Left lung (tissue), 4 donors: ENCODE measurements at regions not wholly inside any gene's neighbourhood (a gene's known extent, or its start where the extent isn't known, plus 50 kb on each side); places are given as distances from the start of the nearest gene placed in this dataset.

Experiments
- ATAC-seq: fragments of 200-7000 bp; cut with Tn5 transposase; one replicate; pipeline ENCODE4 v1.9.1; 2020; ENCODE audit warnings: moderate library complexity
- DNase-seq, 4 donors: peaks; one replicate each; pipeline ENCODE4 v3.0.0-alpha.2; 2013 to 2020
- H3K27ac ChIP-seq, 2 donors: fragments of 200-600 bp; sonication (generic) in 1 of 2; one replicate each; pipeline versions ENCODE4 v1.5.0 to v1.8.0; 2020 to 2021
- H3K27me3 ChIP-seq, 2 donors: fragments of 200-600 bp; sonication (generic) in 1 of 2; one replicate each; pipeline versions ENCODE4 v1.5.0 to v1.8.0; 2020 to 2021
- H3K36me3 ChIP-seq, 2 donors: fragments of 200-600 bp; sonication (generic) in 1 of 2; one replicate each; pipeline versions ENCODE4 v1.5.0 to v1.8.0; 2020 to 2021
- H3K4me1 ChIP-seq, 2 donors: fragments of 200-600 bp; one replicate each; pipeline ENCODE4 v1.8.0; 2021
- H3K4me3 ChIP-seq, 2 donors: fragments of 200-600 bp; sonication (generic) in 1 of 2; one replicate each; pipeline versions ENCODE4 v1.5.0 to v1.8.0; 2020 to 2021; ENCODE audit warnings: mild to moderate bottlenecking in 1 of 2
- H3K9me3 ChIP-seq, 2 donors: fragments of 200-600 bp; sonication (generic) in 1 of 2; one replicate each; pipeline versions ENCODE4 v1.5.0 to v1.8.0; 2020 to 2021
- CTCF ChIP-seq, 2 donors: fragments of 200-600 bp; sonication (generic) in 1 of 2; IDR thresholded peaks; one replicate each; pipeline versions ENCODE4 v1.5.0 to v1.8.0; 2021; ENCODE audit warnings: antibody characterized with exemption in 2 of 2
- intact Hi-C, 2 donors: fragments of 100-400 bp; cut with DNase I; formaldehyde crosslinking; loops; one replicate each; pipeline versions ENCODE4 v1.11.2 to v1.14.2; 2022
- donor health status: DM: no; HTN: yes; CAD: no.
- donor health status: DM: no; HTN: no; CAD: no.

DNA sequence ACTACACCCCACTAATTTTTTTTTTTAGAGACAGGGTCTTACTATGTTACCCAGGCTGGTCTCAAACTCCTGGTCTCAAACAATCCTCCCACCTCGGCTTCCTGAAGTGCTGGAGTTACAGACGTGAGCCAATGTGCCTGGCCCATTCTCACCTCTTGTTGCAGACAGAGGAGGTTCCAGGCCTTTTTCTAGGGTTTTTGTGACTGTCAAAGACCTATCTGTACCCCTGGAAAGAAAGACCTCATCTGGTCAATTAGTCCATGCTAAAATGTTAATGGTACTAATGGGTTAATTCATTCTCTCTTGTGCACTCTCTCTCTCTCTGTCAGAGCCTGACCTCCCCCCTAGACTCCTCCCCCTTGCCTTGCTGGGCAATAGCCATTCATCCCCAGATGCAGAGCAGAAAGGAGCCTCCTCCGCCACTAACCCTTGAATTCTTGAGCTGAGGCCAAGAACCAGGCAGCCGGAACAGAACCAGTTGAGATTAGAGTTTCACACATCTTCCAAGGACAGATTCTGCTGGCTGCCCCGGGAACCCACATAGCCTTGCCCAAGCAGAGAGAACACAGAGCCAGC, 209.7 kb downstream of the SKIDA1 start:
- peak overlapping the region; percentile 51 to 58 for H3K27ac ChIP-seq
- H3K36me3 ChIP-seq = no peaks in the 10 kb centered on the region
- ATAC-seq = peak; percentile 91
- no peak for TF ChIP-seq CTCF (IDR thresholded peaks at IDR 0.05)
- H3K9me3 ChIP-seq = no peaks in the 10 kb centered on the region
- no peaks in the 10 kb centered on the region for H3K27me3 ChIP-seq
- intact Hi-C loops = no loop called here
- H3K4me1 ChIP-seq = peaks cover 21 to 22% of the 10 kb centered on the region in 2 donors
- DNase-seq = peak in 3 of 4 donors; percentile 50 to 83 (median 71)
- H3K4me3 ChIP-seq = no peak overlapping the region

- TF ChIP-seq CTCF (IDR thresholded peaks at IDR 0.05) = no peak
- Histone ChIP-seq H3K27me3 (no peaks in the 10 kb centered on the region), H3K27ac (peak overlapping the region; percentile 48 to 58), H3K9me3 (no peaks in the 10 kb centered on the region), H3K4me3 (no peak overlapping the region), H3K36me3 (no peaks in the 10 kb centered on the region), H3K4me1 (peaks cover 21 to 22% of the 10 kb centered on the region in 2 donors)
- intact Hi-C loops = no loop called here
- DNase-seq = no peak
- ATAC-seq = peak; percentile 70
Observed at GRCh38 chr10:21314906-21315644, 210.4 kb downstream of the SKIDA1 start.

DNA sequence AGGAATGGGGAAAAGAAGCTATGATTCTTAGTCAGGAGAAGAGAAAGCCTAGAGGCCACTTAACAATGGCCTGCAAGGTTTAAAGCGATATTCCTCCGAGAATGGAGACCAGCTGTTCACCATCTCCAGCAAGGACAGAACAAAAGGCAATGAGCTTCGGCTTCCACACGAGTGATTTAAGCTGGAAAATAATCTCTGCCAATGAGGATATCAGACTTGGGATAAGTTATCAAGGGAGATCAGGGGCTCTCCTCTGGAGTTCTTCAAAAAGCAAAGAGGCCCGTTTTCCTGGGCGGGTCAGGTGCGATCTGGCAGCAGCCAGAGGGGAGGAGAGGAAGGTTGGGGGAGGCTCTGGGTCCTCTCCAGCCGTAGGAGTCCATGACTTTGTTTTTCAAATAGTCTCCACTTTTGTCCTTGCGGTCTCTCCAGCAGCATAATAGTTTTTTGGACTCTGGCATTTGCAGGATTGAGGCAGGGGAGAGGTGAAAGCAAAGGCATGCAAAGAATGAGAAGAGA, 211.3 kb downstream of the SKIDA1 start:
- no peak for TF ChIP-seq CTCF (IDR thresholded peaks at IDR 0.05)
- DNase-seq = peak in 1 of 4 donors; percentile 37

GRCh38 chr10:21313691-21314090, 211.8 kb downstream of the SKIDA1 start:
- peaks cover 21 to 22% of the 10 kb centered on the region in 2 donors for H3K4me1 ChIP-seq
- no peak for TF ChIP-seq CTCF (IDR thresholded peaks at IDR 0.05)
- H3K27me3 ChIP-seq = no peaks in the 10 kb centered on the region
- H3K27ac ChIP-seq = no peak overlapping the region
- no peak for ATAC-seq
- no peak overlapping the region for H3K4me3 ChIP-seq
- H3K36me3 ChIP-seq = no peaks in the 10 kb centered on the region
- no peak for DNase-seq
- intact Hi-C loops = no loop called here
- H3K9me3 ChIP-seq = no peaks in the 10 kb centered on the region

More for the DNA sequence above, 211.3 kb downstream of the SKIDA1 start:
- no peaks in the 10 kb centered on the region for H3K9me3 ChIP-seq
- no peaks in the 10 kb centered on the region for H3K27me3 ChIP-seq
- H3K36me3 ChIP-seq = no peaks in the 10 kb centered on the region
- no peak overlapping the region for H3K4me3 ChIP-seq
- no peak for ATAC-seq
- peaks cover 21 to 22% of the 10 kb centered on the region in 2 donors for H3K4me1 ChIP-seq
- intact Hi-C loops = no loop called here
- peak overlapping the region; percentile 5 to 8 for H3K27ac ChIP-seq

GRCh38 chr10:21311426-21311825, 214.1 kb downstream of the SKIDA1 start:
- ATAC-seq (no peak), DNase-seq (no peak)
- TF ChIP-seq CTCF (IDR thresholded peaks at IDR 0.05) = no peak
- H3K4me3 ChIP-seq = no peak overlapping the region
- H3K27ac ChIP-seq = no peak overlapping the region
- H3K27me3 ChIP-seq = no peaks in the 10 kb centered on the region
- intact Hi-C loops = no loop called here
- H3K4me1 ChIP-seq = peaks cover 21 to 22% of the 10 kb centered on the region in 2 donors
- H3K36me3 ChIP-seq = no peaks in the 10 kb centered on the region
- H3K9me3 ChIP-seq = no peaks in the 10 kb centered on the region
